ENCODE measurements at regions not wholly inside any gene's neighbourhood (a gene's known extent, or its start where the extent isn't known, plus 50 kb on each side); places are given as distances from the start of the nearest gene placed in this dataset.
"Not testable (repeated sequence)": the region's sequence is repeated elsewhere in the genome, so short reads cannot be mapped to it uniquely, and the experiment has no call there.

DNA sequence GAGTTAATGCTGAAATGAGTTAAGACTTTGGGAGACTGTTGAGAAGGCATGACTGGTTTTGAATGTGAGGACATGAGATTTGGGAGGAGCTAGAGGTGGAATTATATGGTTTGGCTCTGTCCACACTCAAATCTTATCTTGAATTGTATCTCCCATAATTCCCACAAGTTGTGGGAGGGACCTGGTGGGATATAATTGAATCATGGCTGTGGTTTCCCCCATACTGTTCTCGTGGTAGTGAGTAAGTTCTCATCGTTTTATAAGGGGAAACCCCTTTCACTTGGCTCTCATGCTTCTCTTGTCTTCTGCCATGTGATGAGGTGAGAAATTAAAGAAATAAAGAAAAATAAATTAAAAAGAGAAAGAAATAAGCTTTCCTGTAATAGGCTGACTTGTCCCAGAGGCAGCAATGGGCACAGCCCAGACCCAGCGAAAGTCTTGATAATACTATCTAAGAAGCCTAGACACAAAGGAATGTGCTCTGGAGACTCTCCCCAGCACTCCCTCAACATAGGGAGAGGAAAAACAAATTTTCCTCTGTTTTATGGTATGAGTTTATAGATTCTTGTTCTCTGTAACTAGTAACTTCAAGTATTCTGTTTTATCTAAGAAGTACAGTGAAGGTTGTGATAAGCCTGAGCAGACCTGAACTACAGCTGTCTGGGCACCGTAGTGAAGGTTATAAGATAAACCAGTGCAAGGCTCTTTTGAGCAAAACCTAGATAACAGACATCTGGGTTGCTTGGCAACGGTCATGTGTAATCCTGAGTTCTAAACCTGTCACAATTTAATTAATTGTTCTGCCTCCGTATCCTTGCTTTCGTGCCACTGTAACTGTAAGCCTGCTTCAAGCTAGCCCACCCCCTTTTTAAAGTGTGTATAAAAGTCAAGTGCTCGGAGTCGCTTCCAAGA is 88.9 kb upstream of the ECI2 start:
- no peak for DNase-seq

DNA sequence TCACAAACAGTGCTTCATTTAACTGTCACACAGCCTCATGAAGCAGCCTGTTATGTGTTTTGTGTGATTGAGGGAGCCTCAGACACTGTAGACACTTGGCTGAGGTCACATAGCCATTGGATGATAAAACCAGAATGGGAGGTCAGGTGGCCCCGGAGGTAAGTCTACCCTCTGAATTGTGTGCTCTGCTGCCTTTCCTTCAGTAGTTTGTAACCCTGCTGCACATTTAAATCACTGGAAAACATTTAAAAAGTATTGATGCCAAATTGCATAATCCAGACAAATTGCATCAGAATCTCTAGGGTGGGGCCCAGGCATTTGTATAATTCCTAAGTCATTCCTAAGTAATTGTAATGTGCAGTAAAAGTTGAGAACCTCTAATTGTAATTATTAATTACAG is 85.2 kb upstream of the ECI2 start:
- DNase-seq, result no peak

DNA sequence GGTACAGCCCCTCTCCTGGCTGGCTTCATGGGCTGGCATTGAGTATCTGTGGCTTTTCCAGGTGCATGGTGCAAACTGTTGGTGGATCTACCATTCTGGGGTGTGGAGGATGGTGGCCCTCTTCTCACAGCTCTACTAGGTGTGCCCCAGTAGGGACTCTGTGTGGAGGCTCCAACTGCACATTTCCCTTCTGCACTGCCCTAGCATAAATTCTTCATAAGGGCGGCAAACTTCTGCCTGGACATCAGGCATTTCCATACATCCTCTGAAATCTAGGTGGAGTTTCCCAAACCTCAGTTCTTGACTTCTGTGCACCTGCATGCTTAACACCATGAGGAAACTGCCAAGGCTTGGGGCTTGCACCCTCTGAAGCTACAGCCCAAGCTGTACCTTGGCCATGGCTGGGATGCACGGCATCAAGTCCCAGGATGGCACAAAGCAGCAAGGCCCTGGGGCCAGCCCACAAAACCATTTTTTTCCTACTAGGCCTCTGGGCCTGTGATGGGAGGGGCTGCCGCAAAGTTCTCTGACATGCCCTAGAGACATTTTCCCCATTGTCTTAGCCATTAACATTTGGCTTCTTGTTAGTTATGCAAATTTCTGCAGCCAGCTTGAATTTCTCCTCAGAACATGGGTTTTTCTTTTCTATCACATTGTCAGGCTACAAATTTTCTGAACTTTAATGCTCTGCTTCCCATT is 83.4 kb upstream of the ECI2 start:
- DNase-seq, result not testable (repeated sequence)

DNA sequence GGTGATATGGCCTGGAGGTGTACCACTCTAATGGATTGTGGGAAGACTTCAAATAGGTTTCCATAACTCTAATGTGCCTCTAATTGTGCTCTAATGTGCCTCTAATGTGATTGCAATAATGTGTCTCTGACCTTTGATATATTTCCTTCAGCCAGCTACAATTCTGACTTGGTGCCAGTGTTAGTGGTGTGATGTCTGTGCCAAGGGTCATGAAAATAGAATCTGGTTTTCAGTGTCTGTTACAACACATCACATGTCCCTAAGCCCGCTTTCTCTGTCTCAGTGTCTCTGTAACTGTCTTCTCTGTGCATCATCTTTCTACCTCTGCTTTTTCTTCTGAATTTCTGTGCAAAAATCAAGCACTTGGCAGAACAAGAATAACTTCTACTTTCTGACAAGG is 77.2 kb upstream of the ECI2 start:
- DNase-seq, result no peak

- DNase-seq, result no peak
These were observed 75.4 kb upstream of the ECI2 start for GRCh38 chr6:4210629-4211419.

GRCh38 chr6:4209196-4209595 is 73.8 kb upstream of the ECI2 start:
- no peak for DNase-seq

DNA sequence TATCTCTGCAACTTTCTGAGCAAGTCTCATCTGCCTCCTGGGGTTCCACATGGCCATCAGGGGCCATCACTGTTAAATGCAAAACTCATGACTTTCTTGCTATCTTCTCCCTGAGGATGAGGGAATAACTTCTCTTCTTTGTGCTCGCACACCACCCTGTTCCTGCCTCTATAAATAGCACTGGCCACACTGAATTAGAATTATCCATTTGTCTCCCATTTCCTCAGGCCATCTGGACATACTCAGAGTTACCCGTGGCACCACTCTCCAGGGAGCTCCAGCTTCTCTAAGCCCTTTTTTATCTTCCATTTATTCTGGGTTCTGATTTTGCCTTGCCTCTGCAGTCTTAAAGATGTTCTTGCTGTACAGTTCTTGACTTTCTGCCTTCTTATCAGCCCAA is 72.8 kb upstream of the ECI2 start:
- no peak for DNase-seq

DNA sequence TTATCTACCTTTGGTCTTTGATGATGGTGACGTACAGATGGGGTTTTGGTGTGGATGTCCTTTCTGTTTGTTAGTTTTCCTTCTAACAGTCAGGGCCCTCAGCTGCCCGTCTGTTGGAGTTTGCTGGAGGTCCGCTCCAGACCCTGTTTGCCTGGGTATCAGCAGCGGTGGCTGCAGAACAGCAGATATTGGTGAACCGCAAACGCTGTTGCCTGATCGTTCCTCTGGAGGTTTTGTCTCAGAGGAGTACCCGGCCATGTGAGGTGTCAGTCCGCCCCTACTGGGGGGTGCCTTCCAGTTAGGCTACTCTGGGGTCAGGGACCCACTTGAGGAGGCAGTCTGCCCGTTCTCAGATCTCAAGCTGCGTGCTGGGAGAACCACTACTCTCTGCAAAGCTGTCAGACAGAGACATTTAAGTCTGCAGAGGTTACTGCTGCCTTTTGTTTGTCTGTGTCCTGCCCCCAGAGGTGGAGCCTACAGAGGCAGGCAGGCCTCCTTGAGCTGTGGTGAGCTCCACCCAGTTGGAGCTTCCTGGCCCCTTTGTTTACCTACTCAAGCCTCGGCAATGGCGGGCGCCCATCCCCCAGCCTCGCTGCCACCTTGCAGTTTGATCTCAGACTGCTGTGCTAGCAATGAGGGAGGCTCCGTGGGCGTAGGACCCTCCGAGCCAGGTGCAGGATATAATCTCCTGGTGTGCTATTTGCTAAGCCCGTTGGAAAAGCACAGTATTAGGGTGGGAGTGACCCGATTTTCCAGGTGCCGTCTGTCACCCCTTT is 68.5 kb upstream of the ECI2 start:
- DNase-seq, result not testable (repeated sequence)

- no peak for DNase-seq
These were observed 57.3 kb upstream of the ECI2 start for GRCh38 chr6:4192627-4193026.

DNA sequence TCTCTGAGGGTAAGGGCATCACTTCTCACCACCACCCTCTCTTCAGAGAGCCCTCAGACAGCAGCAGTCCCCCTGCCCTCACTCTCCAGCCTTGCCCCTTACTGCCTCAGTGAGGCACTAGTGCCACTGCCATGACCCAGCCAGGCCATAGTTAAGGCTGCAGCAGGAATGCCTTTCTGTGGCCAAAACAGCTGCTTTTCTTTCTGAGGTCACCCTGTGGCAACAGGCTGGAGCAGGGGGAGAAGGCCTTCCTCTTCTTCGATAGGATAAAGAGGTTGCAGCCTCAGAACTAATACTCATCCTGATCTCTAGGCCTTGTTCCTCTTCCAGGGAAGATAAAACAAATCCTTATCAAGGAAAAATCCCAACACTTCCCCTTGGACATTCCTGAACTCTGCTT is 56.8 kb upstream of the ECI2 start:
- DNase-seq, result no peak

GRCh38 chr6:4191271-4191721 is 55.9 kb upstream of the ECI2 start:
- DNase-seq, result no peak

GRCh38 chr6:4189249-4189648 is 53.9 kb upstream of the ECI2 start:
- DNase-seq, result no peak

DNA sequence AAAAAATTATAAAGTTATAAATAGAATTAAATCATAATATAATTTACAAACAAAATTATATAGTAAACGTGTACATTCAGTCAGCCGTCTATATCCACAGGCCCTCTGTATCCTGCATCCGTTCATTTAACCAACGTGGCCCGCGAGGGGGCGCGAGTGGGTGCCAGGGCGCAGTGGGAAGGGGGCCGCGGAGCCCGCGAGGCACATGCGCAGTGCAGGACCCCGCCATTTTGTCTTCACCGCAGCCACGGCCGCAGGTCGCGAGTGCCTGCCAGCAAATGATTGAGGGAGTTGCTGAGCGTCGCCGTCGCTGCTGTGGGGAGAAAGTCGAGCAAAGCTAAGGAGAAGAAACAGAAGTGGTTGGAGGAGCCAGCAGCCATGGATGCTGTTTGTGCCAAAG is 53.4 kb upstream of the ECI2 start:
- DNase-seq, result no peak

GRCh38 chr6:4187480-4187879 is 52.1 kb upstream of the ECI2 start:
- no peak for DNase-seq

DNA sequence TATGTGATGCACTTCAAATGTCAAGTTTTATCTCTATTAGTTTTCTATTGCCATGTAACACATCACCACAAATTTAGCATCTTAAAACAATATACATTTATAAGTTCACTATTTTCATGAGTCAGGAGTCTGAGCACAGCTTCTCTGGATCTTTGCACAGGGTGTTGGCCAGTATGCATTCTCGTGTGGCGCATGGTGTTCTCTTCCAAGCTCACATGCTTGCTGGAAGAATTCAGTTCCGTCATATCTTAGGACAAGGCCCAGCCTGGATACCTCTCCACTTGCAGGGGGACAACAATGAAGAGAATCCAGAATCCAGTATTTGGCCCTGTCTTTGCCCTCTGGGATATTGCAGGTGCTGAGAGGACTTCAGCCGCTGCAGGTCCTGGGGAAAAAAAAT is 51.0 kb upstream of the ECI2 start:
- no peak for DNase-seq

DNA sequence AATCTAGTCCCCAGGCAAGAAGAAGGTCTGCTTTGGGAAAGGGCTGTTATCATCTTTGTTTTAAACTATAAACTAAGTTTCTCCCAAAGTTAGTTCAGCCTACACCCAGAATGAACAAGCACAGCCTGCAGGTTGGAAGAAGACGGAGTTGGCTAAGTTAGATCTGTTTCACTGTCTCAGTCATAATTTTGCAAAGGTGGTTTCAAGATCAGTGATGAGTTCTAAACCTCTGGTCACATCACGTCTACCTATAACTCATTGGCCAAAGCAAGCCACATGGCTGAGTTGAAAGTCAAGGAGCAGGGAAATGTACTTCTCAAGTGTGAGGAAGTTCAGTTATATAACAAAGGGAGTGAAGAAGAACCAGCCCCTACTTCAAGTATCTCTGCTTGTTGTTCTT is 50.5 kb upstream of the ECI2 start:
- no peak for DNase-seq

DNA sequence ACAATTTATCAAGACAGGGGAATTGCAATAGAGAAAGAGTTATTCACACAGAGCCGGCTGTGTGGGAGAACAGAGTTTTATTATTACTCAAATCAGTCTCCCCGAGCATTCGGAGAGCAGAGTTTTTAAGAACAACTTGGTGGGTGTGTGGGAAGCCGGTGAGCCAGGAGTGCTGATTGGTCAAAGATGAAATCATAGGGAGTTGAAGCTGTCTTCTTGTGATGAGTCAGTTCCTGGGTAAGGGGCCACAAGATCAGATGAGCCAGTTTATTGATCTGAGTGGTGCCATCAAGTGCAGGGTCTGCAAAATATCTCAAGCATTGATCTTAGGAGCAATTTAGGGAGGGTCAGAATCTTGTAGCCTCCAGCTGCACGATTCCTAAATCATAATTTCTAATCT is 50.0 kb upstream of the ECI2 start:
- no peak for DNase-seq

Data from NCI-H1694 treated with DMSO at 0.1 percent for 48 hours (cell line).